Caco-2 (cell line): ENCODE measurements at regions not wholly inside any gene's neighbourhood (a gene's known extent, or its start where the extent isn't known, plus 50 kb on each side); places are given as distances from the start of the nearest gene placed in this dataset.
"Not testable (repeated sequence)": the region's sequence is repeated elsewhere in the genome, so short reads cannot be mapped to it uniquely, and the experiment has no call there.

ENCODE experiments used
- BruUV-seq: library from RNA; stranded (reverse); fragments of 400-500 nt; replicated peaks from 2 replicates; lab custom pipeline; 2021; lab: Mats Ljungman, UMichigan
- CTCF ChIA-PET: fragments of 300-600 bp; sonication (Branson Sonifier 250); formaldehyde crosslinking; loops from one replicate; lab custom pipeline; 2022; ENCODE audit warnings: antibody characterized with exemption; lab: Charles Lee
- POLR2A ChIA-PET: fragments of 300-600 bp; sonication (Branson Sonifier 250); formaldehyde crosslinking; loops from one replicate; lab custom pipeline; 2022; ENCODE audit warnings: antibody characterized with exemption; lab: Charles Lee
- DNase-seq, 2 experiments: peaks; one replicate each; pipeline versions ENCODE4 v3.0.0 to v3.0.0-alpha.2; 2020 to 2022
- H3K27me3 ChIP-seq: replicated peaks from 2 replicates; pipeline ENCODE4 v1.6.0; 2011; ENCODE audit warnings: low read length; ENCODE audit not compliant: control insufficient read depth, insufficient read depth
- H3K36me3 ChIP-seq: 2 replicates; pipeline ENCODE4 v1.5.1; 2011; ENCODE audit warnings: low read length; ENCODE audit not compliant: control insufficient read depth, insufficient read depth
- H3K4me1 ChIP-seq: fragments of 250-450 bp; sonication (Bioruptor Pico); 2 replicates; pipeline ENCODE4 v1.5.1; 2020; ENCODE audit warnings: mild to moderate bottlenecking
- H3K4me3 ChIP-seq: 2 replicates; pipeline ENCODE4 v1.5.1; 2011; ENCODE audit warnings: low read depth, mild to moderate bottlenecking, control low read depth, low read length
- H3K9me3 ChIP-seq: fragments of 250-450 bp; sonication (Bioruptor Pico); 2 replicates; pipeline ENCODE4 v1.5.1; 2020; ENCODE audit warnings: mild to moderate bottlenecking, moderate library complexity
- H3K27ac Mint-ChIP-seq: one replicate; pipeline ENCODE4 v1.8.0; 2022; ENCODE audit warnings: mixed read lengths; ENCODE audit not compliant: unreplicated experiment
- H3K27me3 Mint-ChIP-seq: one replicate; pipeline ENCODE4 v1.8.0; 2022; ENCODE audit warnings: mixed read lengths; ENCODE audit not compliant: insufficient read depth, unreplicated experiment
- H3K36me3 Mint-ChIP-seq: one replicate; pipeline ENCODE4 v1.8.0; 2022; ENCODE audit warnings: mild to moderate bottlenecking, mixed read lengths; ENCODE audit not compliant: insufficient read depth, unreplicated experiment
- H3K4me1 Mint-ChIP-seq: one replicate; pipeline ENCODE4 v1.8.0; 2022; ENCODE audit warnings: low read depth, mixed read lengths; ENCODE audit not compliant: unreplicated experiment
- H3K4me3 Mint-ChIP-seq: one replicate; pipeline ENCODE4 v1.8.0; 2022; ENCODE audit warnings: mild to moderate bottlenecking, moderate library complexity, mixed read lengths; ENCODE audit not compliant: unreplicated experiment
- H3K9me3 Mint-ChIP-seq: one replicate; pipeline ENCODE4 v1.8.0; 2022; ENCODE audit warnings: mixed read lengths; ENCODE audit not compliant: unreplicated experiment
- CTCF ChIP-seq, 2 experiments: fragments of 200-600 bp in 1 of 2; IDR thresholded peaks; 1 replicate in 1 of 2; 2 replicates in 1 of 2; pipeline versions ENCODE4 v1.5.1 to v1.8.0; 2011 to 2022; ENCODE audit warnings: antibody characterized with exemption in 1 of 2, control low read depth in 1 of 2, inconsistent platforms in 1 of 2, low read depth in 1 of 2, low read length in 1 of 2, mild to moderate bottlenecking in 1 of 2, moderate library complexity in 1 of 2; ENCODE audit not compliant: insufficient read depth in 1 of 2, severe bottlenecking in 1 of 2, unreplicated experiment in 1 of 2
- intact Hi-C: fragments of 100-400 bp; cut with micrococcal nuclease; formaldehyde crosslinking; loops from one replicate; pipeline ENCODE4 v1.10.0; 2022; ENCODE audit not compliant: unreplicated experiment

- H3K27me3 ChIP-seq, result no peaks in the 10 kb centered on the region
- Mint-ChIP-seq H3K4me3 (peak overlapping the region; percentile 66), H3K27me3 (no peaks in the 10 kb centered on the region), H3K36me3 (peaks cover 6% of the 10 kb centered on the region), H3K9me3 (no peaks in the 10 kb centered on the region), H3K27ac (peak overlapping the region; percentile 46), H3K4me1 (peaks cover 26% of the 10 kb centered on the region)
- H3K9me3 ChIP-seq, result no peaks in the 10 kb centered on the region
- intact Hi-C loops, result loop anchor here (1.0 kb wide), 1 partner anchor 12 kb away; no protein-coding TSS in a partner anchor
- ChIA-PET CTCF (no interaction called here), POLR2A (interaction anchor here (0.6 kb wide), 1 partner anchor 12 kb away, joined by 3 read pairs; no protein-coding TSS in a partner anchor)
- no TSS peak for BruUV-seq
- no peak for TF ChIP-seq CTCF (IDR thresholded peaks at IDR 0.05; ENCODE audit: insufficient read depth in 1 of 2, low read depth in 1 of 2, low read length in 1 of 2, severe bottlenecking in 1 of 2, unreplicated experiment in 1 of 2)
- H3K4me1 ChIP-seq, result peaks cover 35% of the 10 kb centered on the region
- DNase-seq, result peak in 1 of 2 experiments; percentile 25
- H3K4me3 ChIP-seq, result no peak overlapping the region
- no peaks in the 10 kb centered on the region for H3K36me3 ChIP-seq
Measured at GRCh38 chr5:96199713-96200183, 233.3 kb downstream of the PCSK1 start.

- CTCF ChIA-PET, result no interaction called here
- no TSS peak for BruUV-seq
- Mint-ChIP-seq H3K4me1 (peaks cover 33% of the 10 kb centered on the region), H3K36me3 (peaks cover 6% of the 10 kb centered on the region), H3K27ac (peak overlapping the region; percentile 69), H3K27me3 (no peaks in the 10 kb centered on the region), H3K9me3 (no peaks in the 10 kb centered on the region), H3K4me3 (no peak overlapping the region)
- Histone ChIP-seq H3K9me3 (no peaks in the 10 kb centered on the region), H3K4me1 (peaks cover 43% of the 10 kb centered on the region), H3K27me3 (no peaks in the 10 kb centered on the region), H3K36me3 (no peaks in the 10 kb centered on the region), H3K4me3 (no peak overlapping the region)
- intact Hi-C loops, result loop anchor here (1.0 kb wide), 1 partner anchor 11 kb away; no protein-coding TSS in a partner anchor
- no peak for TF ChIP-seq CTCF (IDR thresholded peaks at IDR 0.05; ENCODE audit: insufficient read depth in 1 of 2, low read depth in 1 of 2, low read length in 1 of 2, severe bottlenecking in 1 of 2, unreplicated experiment in 1 of 2)
- DNase-seq, result no peak
- POLR2A ChIA-PET, result no interaction called here
Measured at GRCh38 chr5:96198356-96199058, 234.5 kb downstream of the PCSK1 start.

DNA sequence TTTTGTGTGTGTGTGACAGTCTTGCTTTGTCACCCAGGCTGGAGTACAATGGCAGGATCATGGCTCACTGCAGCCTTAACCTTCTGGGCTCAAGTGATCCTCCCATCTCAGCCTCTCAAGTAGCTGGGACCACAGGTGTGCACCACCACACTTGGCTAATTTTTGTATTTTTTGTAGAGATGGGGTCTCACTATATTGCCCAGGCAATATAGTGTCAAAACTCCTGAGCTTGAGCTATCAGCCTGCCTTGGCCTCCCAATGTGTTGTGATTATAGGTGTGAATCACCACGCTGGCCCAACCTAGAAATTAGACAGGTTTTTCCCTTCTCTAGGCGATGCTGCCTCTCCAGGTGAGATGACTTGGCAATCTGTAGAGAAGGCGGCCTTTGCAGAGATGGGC, 235.3 kb downstream of the PCSK1 start:
- BruUV-seq, POLR2A ChIA-PET, DNase-seq, intact Hi-C loops, H3K4me3 Mint-ChIP-seq, H3K9me3 Mint-ChIP-seq, H3K9me3 ChIP-seq, H3K27me3 ChIP-seq, H3K27me3 Mint-ChIP-seq, H3K4me3 ChIP-seq, CTCF ChIA-PET, H3K36me3 ChIP-seq, H3K36me3 Mint-ChIP-seq: not testable (repeated sequence)
- H3K4me1 ChIP-seq, result peaks cover 45% of the 10 kb centered on the region
- peaks cover 37% of the 10 kb centered on the region for H3K4me1 Mint-ChIP-seq
- H3K27ac Mint-ChIP-seq, result peak overlapping the region; percentile 69
